ENCODE measurements at regions not wholly inside any gene's neighbourhood (a gene's known extent, or its start where the extent isn't known, plus 50 kb on each side); places are given as distances from the start of the nearest gene placed in this dataset.

- Histone ChIP-seq H3K4me3 (ENCODE audit: low read length) (no peak overlapping the region), H3K36me3 (ENCODE audit: control insufficient read depth, insufficient read depth, low read length, severe bottlenecking) (no peaks in the 10 kb centered on the region), H3K4me1 (ENCODE audit: control insufficient read depth, insufficient read depth, low read length) (no peaks in the 10 kb centered on the region), H3K27me3 (replicated peaks; ENCODE audit: control insufficient read depth, insufficient read depth, low read length) (no peaks in the 10 kb centered on the region), H3K9me3 (ENCODE audit: control insufficient read depth, low read length) (no peaks in the 10 kb centered on the region), H3K9ac (ENCODE audit: low read length) (no peak overlapping the region)
- no peak for DNase-seq (ENCODE audit: low read depth)
Measured at GRCh38 chr10:130409331-130409730, 273.1 kb downstream of the GLRX3 start.

GRCh38 chr10:130409931-130410330 is 273.7 kb downstream of the GLRX3 start:
- Histone ChIP-seq H3K4me3 (ENCODE audit: low read length) (no peak overlapping the region), H3K36me3 (ENCODE audit: control insufficient read depth, insufficient read depth, low read length, severe bottlenecking) (no peaks in the 10 kb centered on the region), H3K9ac (ENCODE audit: low read length) (no peak overlapping the region), H3K4me1 (ENCODE audit: control insufficient read depth, insufficient read depth, low read length) (no peaks in the 10 kb centered on the region), H3K27me3 (replicated peaks; ENCODE audit: control insufficient read depth, insufficient read depth, low read length) (no peaks in the 10 kb centered on the region), H3K9me3 (ENCODE audit: control insufficient read depth, low read length) (peaks cover 3% of the 10 kb centered on the region)
- no peak for DNase-seq (ENCODE audit: low read depth)

- no peaks in the 10 kb centered on the region for H3K27me3 ChIP-seq (replicated peaks; ENCODE audit: control insufficient read depth, insufficient read depth, low read length)
- no peaks in the 10 kb centered on the region for H3K4me1 ChIP-seq (ENCODE audit: control insufficient read depth, insufficient read depth, low read length)
- peaks cover 3% of the 10 kb centered on the region for H3K9me3 ChIP-seq (ENCODE audit: control insufficient read depth, low read length)
- no peaks in the 10 kb centered on the region for H3K36me3 ChIP-seq (ENCODE audit: control insufficient read depth, insufficient read depth, low read length, severe bottlenecking)
- no peak overlapping the region for H3K4me3 ChIP-seq (ENCODE audit: low read length)
- H3K9ac ChIP-seq (ENCODE audit: low read length), result no peak overlapping the region
- no peak for DNase-seq (ENCODE audit: low read depth)
Measured at GRCh38 chr10:130411496-130412085, 275.4 kb downstream of the GLRX3 start.

GRCh38 chr10:130412317-130412716 is 276.1 kb downstream of the GLRX3 start:
- no peak for DNase-seq (ENCODE audit: low read depth)
- Histone ChIP-seq H3K27me3 (replicated peaks; ENCODE audit: control insufficient read depth, insufficient read depth, low read length) (no peaks in the 10 kb centered on the region), H3K4me3 (ENCODE audit: low read length) (no peak overlapping the region), H3K36me3 (ENCODE audit: control insufficient read depth, insufficient read depth, low read length, severe bottlenecking) (no peaks in the 10 kb centered on the region), H3K4me1 (ENCODE audit: control insufficient read depth, insufficient read depth, low read length) (no peaks in the 10 kb centered on the region), H3K9me3 (ENCODE audit: control insufficient read depth, low read length) (peaks cover 3% of the 10 kb centered on the region), H3K9ac (ENCODE audit: low read length) (no peak overlapping the region)

GRCh38 chr10:130416334-130417150 is 280.4 kb downstream of the GLRX3 start:
- Histone ChIP-seq H3K4me3 (ENCODE audit: low read length) (no peak overlapping the region), H3K36me3 (ENCODE audit: control insufficient read depth, insufficient read depth, low read length, severe bottlenecking) (no peaks in the 10 kb centered on the region), H3K4me1 (ENCODE audit: control insufficient read depth, insufficient read depth, low read length) (no peaks in the 10 kb centered on the region), H3K9ac (ENCODE audit: low read length) (no peak overlapping the region), H3K27me3 (replicated peaks; ENCODE audit: control insufficient read depth, insufficient read depth, low read length) (no peaks in the 10 kb centered on the region), H3K9me3 (ENCODE audit: control insufficient read depth, low read length) (peaks cover 3% of the 10 kb centered on the region)
- DNase-seq (ENCODE audit: low read depth), result no peak

GRCh38 chr10:130418731-130419130 is 282.5 kb downstream of the GLRX3 start:
- Histone ChIP-seq H3K36me3 (ENCODE audit: control insufficient read depth, insufficient read depth, low read length, severe bottlenecking) (no peaks in the 10 kb centered on the region), H3K27me3 (replicated peaks; ENCODE audit: control insufficient read depth, insufficient read depth, low read length) (no peaks in the 10 kb centered on the region), H3K9me3 (ENCODE audit: control insufficient read depth, low read length) (peaks cover 3% of the 10 kb centered on the region), H3K9ac (ENCODE audit: low read length) (no peak overlapping the region), H3K4me3 (ENCODE audit: low read length) (no peak overlapping the region), H3K4me1 (ENCODE audit: control insufficient read depth, insufficient read depth, low read length) (no peaks in the 10 kb centered on the region)
- DNase-seq (ENCODE audit: low read depth), result no peak

GRCh38 chr10:130421909-130422308 is 285.7 kb downstream of the GLRX3 start:
- H3K36me3 ChIP-seq (ENCODE audit: control insufficient read depth, insufficient read depth, low read length, severe bottlenecking), result no peaks in the 10 kb centered on the region
- no peaks in the 10 kb centered on the region for H3K27me3 ChIP-seq (replicated peaks; ENCODE audit: control insufficient read depth, insufficient read depth, low read length)
- no peak overlapping the region for H3K9ac ChIP-seq (ENCODE audit: low read length)
- H3K4me3 ChIP-seq (ENCODE audit: low read length), result no peak overlapping the region
- no peak for DNase-seq (ENCODE audit: low read depth)
- H3K4me1 ChIP-seq (ENCODE audit: control insufficient read depth, insufficient read depth, low read length), result no peaks in the 10 kb centered on the region
- H3K9me3 ChIP-seq (ENCODE audit: control insufficient read depth, low read length), result no peaks in the 10 kb centered on the region

GRCh38 chr10:130422366-130423324 is 286.5 kb downstream of the GLRX3 start:
- Histone ChIP-seq H3K9ac (ENCODE audit: low read length) (no peak overlapping the region), H3K36me3 (ENCODE audit: control insufficient read depth, insufficient read depth, low read length, severe bottlenecking) (no peaks in the 10 kb centered on the region), H3K27me3 (replicated peaks; ENCODE audit: control insufficient read depth, insufficient read depth, low read length) (no peaks in the 10 kb centered on the region), H3K4me1 (ENCODE audit: control insufficient read depth, insufficient read depth, low read length) (no peaks in the 10 kb centered on the region), H3K4me3 (ENCODE audit: low read length) (no peak overlapping the region), H3K9me3 (ENCODE audit: control insufficient read depth, low read length) (no peaks in the 10 kb centered on the region)
- no peak for DNase-seq (ENCODE audit: low read depth)

DNA sequence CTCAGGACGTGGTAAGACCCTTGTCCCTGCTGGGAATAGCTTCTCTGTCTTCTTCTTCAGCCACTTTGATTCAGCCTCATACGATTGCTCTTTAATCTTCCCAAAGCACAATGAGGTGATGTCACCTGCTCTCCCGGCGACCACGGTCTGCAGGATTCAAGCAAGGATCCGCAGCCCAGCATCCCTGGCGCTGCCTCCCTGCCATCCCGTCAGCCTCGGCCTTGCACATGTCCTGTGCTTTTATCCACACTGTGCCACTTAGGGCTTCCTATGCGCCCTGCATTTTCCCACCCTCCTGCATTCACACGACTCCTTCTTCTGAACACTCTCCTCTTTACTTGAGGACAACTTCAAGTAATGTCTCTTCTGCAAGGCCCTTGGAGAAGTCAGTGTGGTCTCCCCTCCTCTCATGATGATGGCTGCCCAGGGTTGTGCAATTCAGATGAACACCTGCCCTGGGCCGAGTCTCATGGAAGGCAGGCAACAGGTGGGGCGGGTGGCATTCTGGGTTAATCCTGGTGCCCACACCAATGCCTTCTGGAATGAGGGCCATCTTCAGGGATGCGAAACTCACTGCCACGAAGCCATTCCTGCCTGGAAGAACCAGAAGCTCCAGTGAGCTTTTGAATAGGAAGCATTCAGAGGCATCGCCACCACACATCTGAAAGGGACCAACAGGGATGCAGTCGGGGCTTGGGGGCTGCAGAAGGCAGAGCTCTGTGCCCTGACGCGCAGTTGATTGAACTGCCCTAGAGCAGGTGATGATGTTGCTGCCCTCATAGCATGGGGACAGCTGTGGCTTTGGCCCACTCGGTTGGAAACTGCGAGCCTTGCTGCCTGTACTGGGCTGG is 287.5 kb downstream of the GLRX3 start:
- Histone ChIP-seq H3K27me3 (replicated peaks; ENCODE audit: control insufficient read depth, insufficient read depth, low read length) (no peaks in the 10 kb centered on the region), H3K4me1 (ENCODE audit: control insufficient read depth, insufficient read depth, low read length) (no peaks in the 10 kb centered on the region), H3K36me3 (ENCODE audit: control insufficient read depth, insufficient read depth, low read length, severe bottlenecking) (no peaks in the 10 kb centered on the region), H3K4me3 (ENCODE audit: low read length) (no peak overlapping the region), H3K9me3 (ENCODE audit: control insufficient read depth, low read length) (no peaks in the 10 kb centered on the region), H3K9ac (ENCODE audit: low read length) (no peak overlapping the region)
- no peak for DNase-seq (ENCODE audit: low read depth)

- DNase-seq (ENCODE audit: low read depth), result no peak
- Histone ChIP-seq H3K9me3 (ENCODE audit: control insufficient read depth, low read length) (no peaks in the 10 kb centered on the region), H3K4me3 (ENCODE audit: low read length) (no peak overlapping the region), H3K9ac (ENCODE audit: low read length) (no peak overlapping the region), H3K4me1 (ENCODE audit: control insufficient read depth, insufficient read depth, low read length) (no peaks in the 10 kb centered on the region), H3K27me3 (replicated peaks; ENCODE audit: control insufficient read depth, insufficient read depth, low read length) (no peaks in the 10 kb centered on the region), H3K36me3 (ENCODE audit: control insufficient read depth, insufficient read depth, low read length, severe bottlenecking) (no peaks in the 10 kb centered on the region)
Measured at GRCh38 chr10:130424418-130424817, 288.2 kb downstream of the GLRX3 start.
